Psoas muscle (tissue), 7 donors: ENCODE measurements at regions not wholly inside any gene's neighbourhood (a gene's known extent, or its start where the extent isn't known, plus 50 kb on each side); places are given as distances from the start of the nearest gene placed in this dataset.

Source experiments
- ATAC-seq, 4 donors: fragments of 200-7000 bp; cut with Tn5 transposase; one replicate each; pipeline ENCODE4 v1.9.1; 2020; ENCODE audit warnings: moderate library complexity in 3 of 4, mild to moderate bottlenecking in 2 of 4
- DNase-seq, 2 donors: peaks; one replicate each; pipeline ENCODE4 v3.0.0-alpha.2; 2020
- H3K27ac ChIP-seq: fragments of 200-600 bp; one replicate; pipeline ENCODE4 v1.8.0; 2022
- H3K27me3 ChIP-seq, 3 donors: fragments of 200-600 bp in 1 of 3; one replicate each; pipeline versions ENCODE4 v1.6.1 to v1.8.0; 2013 to 2022; ENCODE audit warnings: low read length in 2 of 3, mild to moderate bottlenecking in 2 of 3, moderate library complexity in 1 of 3; ENCODE audit not compliant: insufficient read depth in 3 of 3
- H3K36me3 ChIP-seq, 2 donors: fragments of 200-600 bp in 1 of 2; one replicate each; pipeline versions ENCODE4 v1.6.1 to v1.8.0; 2013 to 2022; ENCODE audit warnings: low read depth in 1 of 2, mild to moderate bottlenecking in 1 of 2, moderate library complexity in 1 of 2; ENCODE audit not compliant: insufficient read depth in 1 of 2
- H3K4me1 ChIP-seq: fragments of 200-600 bp; one replicate; pipeline ENCODE4 v1.8.0; 2022
- H3K4me3 ChIP-seq: fragments of 200-600 bp; one replicate; pipeline ENCODE4 v1.8.0; 2022; ENCODE audit warnings: mild to moderate bottlenecking
- H3K9me3 ChIP-seq: fragments of 200-600 bp; one replicate; pipeline ENCODE4 v1.8.0; 2022
- WGBS, 3 donors: extraction: QIAGEN DNeasy Blood & Tissue Kit; methylation state at CpG; one replicate each; pipeline versions ENCODE4 v1.1.6 to v1.1.7; 2013; 5-methylcytosine and 5-hydroxymethylcytosine counted together
- intact Hi-C, 2 donors: fragments of 100-400 bp; cut with DNase I; formaldehyde crosslinking; loops; one replicate each; pipeline versions ENCODE4 v1.11.0 to v1.14.2; 2022
- TF ChIP-seq, protein P1 (sequence below): fragments of 200-600 bp; IDR thresholded peaks from one replicate; pipeline ENCODE4 v1.8.0; 2022; ENCODE audit warnings: antibody characterized with exemption
- donor health status: healthy with polysubstance abuse.
- donor health status: DM: no; HTN: no; CAD: no; lungs with moderate emphysema.
- donor health status: Bipolar disorder and iron deficiency.
- donor health status: healthy.
- donor health status: DM: yes; HTN: yes; CAD: no.
- donor health status: DM: no; HTN: no; CAD: no.
- donor health status: DM: yes; HTN: yes; CAD: no.

DNA sequence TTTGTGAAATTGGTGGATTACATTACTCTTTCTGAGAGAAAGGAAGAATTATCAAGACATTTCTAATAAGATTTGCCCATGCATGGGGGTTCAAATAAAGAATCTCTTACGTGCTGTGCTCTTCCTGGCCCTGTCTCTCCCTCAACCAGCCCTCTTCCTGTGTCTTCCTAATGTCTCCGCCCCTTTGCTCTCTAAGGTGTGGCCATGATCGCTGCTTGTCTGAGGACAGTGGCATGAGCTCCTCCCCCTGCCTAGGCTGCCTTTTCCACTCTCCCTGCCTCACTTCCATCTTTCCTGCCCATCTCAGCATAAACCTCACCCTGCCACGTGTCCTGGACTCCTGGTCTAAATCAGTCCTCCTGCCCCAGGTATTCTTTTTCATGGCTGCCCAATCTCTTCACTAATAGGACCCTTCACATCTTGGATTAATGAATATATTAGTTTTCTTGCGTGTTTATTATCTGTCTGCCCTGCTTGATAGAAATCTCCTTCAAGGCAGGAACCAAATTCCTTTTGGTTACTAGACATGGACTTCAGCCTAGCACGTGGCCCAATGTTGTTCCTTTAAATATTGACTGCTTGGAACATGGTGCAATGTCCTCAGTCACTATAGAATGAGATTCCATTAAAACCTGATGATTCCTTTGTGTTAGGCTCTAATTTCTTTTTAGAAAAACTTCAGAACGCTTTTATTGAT, 122.3 kb downstream of the MTRR start:
- DNase-seq, result no peak
- Histone ChIP-seq H3K27me3 (no peaks in the 10 kb centered on the region), H3K4me1 (no peaks in the 10 kb centered on the region), H3K4me3 (no peak overlapping the region), H3K27ac (no peak overlapping the region), H3K36me3 (no peaks in the 10 kb centered on the region), H3K9me3 (no peaks in the 10 kb centered on the region)
- TF ChIP-seq, protein P1, sequence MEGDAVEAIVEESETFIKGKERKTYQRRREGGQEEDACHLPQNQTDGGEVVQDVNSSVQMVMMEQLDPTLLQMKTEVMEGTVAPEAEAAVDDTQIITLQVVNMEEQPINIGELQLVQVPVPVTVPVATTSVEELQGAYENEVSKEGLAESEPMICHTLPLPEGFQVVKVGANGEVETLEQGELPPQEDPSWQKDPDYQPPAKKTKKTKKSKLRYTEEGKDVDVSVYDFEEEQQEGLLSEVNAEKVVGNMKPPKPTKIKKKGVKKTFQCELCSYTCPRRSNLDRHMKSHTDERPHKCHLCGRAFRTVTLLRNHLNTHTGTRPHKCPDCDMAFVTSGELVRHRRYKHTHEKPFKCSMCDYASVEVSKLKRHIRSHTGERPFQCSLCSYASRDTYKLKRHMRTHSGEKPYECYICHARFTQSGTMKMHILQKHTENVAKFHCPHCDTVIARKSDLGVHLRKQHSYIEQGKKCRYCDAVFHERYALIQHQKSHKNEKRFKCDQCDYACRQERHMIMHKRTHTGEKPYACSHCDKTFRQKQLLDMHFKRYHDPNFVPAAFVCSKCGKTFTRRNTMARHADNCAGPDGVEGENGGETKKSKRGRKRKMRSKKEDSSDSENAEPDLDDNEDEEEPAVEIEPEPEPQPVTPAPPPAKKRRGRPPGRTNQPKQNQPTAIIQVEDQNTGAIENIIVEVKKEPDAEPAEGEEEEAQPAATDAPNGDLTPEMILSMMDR, result no peak
- WGBS, 3 donors, result 66 to 68% (median 67%) methylated on average over 7 of the region's 7 CpGs
- intact Hi-C loops, result no loop called here
- ATAC-seq, result no peak

DNA sequence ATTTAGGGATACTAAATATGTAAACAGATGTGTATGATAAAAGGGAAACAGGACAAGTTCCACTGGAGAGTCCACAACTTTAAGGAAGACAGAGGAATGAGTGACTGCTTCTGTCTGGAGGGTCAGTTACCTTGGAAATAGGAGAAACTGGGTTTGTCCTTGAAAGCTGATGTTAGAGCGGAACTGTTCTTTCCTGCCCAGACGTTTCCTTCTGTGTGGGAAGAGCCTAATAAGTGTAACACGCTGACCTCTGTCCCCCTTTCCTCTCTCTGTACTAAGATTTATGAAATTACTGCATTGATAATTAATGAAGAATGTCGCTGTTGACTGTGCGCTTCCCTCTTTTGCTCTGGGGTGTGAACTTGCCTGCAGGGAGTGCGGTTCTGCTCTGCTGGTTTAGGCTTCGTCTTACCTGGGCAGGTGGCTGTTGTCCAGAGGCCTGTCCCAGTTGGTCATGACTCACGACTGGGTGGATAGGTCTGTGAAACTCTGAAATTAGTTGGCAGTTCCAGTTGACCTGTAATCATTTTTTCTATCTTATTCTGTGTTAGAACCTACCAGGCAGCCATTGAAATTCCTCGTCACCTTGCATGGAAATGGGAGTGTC, 126.8 kb downstream of the MTRR start:
- WGBS, 3 donors, result 64 to 72% (median 72%) methylated on average over 9 of the region's 9 CpGs

DNA sequence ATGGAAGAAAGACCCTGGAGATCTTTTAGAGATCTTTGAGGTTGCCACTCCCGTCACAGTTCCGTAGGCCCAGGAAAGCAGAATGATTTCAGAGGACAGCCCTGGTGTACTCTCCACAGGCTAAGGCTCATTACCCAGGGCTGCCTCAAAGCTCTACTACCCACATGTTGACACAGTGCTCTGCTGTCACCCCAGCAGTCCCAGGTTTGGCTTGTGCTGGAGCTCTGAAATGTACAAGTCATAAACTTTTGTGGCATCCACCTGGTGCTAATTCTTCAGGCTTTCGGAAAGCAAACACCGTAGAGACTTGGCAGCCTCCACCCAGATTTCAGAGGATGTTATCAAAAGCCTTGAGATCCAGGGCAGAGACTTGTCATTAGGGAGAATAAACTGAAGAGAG, 136.5 kb downstream of the MTRR start:
- Histone ChIP-seq H3K9me3 (no peaks in the 10 kb centered on the region), H3K4me1 (no peaks in the 10 kb centered on the region), H3K27me3 (no peaks in the 10 kb centered on the region), H3K27ac (no peak overlapping the region), H3K4me3 (no peak overlapping the region), H3K36me3 (no peaks in the 10 kb centered on the region)
- ATAC-seq (no peak), DNase-seq (no peak)
- WGBS, 3 donors, result 87 to 90% (median 88%) methylated on average over 4 of the region's 4 CpGs
- TF ChIP-seq, protein P1, result no peak
- intact Hi-C loops, result no loop called here

More for the DNA sequence above, 126.8 kb downstream of the MTRR start:
- Histone ChIP-seq H3K27me3 (no peaks in the 10 kb centered on the region), H3K36me3 (no peaks in the 10 kb centered on the region), H3K9me3 (peaks cover 8% of the 10 kb centered on the region), H3K4me1 (no peaks in the 10 kb centered on the region), H3K27ac (no peak overlapping the region), H3K4me3 (no peak overlapping the region)
- no peak for ATAC-seq
- TF ChIP-seq, protein P1, result no peak
- DNase-seq, result no peak
- intact Hi-C loops, result no loop called here

DNA sequence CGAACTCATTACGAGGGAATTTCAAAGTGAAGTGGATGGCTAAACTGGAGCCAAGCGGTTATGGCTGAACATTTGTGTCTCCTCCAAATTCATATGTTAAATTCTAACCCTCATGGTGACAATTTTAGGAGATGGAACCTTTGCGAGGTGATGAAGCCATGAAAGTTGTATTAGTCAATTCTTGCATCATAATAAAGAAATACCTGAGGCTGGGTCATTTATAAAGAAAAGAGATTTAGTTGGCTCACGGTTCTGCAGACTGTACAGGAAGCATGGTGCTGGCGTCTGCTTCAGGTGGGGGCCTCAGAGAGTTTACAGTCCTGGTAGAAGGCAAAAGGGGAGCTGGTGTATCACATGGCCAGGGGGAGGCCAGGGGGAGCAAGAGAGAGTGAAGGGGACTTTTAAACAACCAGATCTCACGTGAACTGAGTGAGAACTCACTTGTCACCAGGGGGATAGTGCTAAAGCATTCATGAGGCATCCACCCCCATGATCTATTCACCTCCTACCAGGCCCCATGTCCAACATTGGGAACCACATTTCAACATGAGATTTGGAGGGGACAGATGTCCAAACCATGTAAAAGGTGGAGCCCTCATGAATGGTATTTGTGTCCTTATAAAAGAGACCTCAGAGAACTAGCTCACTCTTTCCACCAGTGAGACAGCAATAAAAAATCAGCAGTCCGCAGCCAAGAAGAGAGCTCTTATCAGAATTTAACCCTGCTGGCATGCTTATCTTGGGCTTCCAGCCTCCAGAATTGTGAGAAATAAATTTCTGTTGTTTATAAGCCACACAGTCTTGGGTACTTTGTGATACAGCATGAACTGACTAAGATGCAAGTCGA, 143.4 kb downstream of the MTRR start:
- no peaks in the 10 kb centered on the region for H3K36me3 ChIP-seq
- TF ChIP-seq, protein P1, result no peak
- ATAC-seq (no peak), DNase-seq (no peak)
- whole genome bisulfite sequencing, 3 donors, result 74 to 77% (median 77%) methylated on average over 9 of the region's 9 CpGs
- no peaks in the 10 kb centered on the region for H3K9me3 ChIP-seq
- intact Hi-C loops, result no loop called here
- H3K27me3 ChIP-seq, result no peaks in the 10 kb centered on the region
- no peak overlapping the region for H3K4me3 ChIP-seq
- no peaks in the 10 kb centered on the region for H3K4me1 ChIP-seq
- H3K27ac ChIP-seq, result no peak overlapping the region
